ENCODE measurements at regions not wholly inside any gene's neighbourhood (a gene's known extent, or its start where the extent isn't known, plus 50 kb on each side); places are given as distances from the start of the nearest gene placed in this dataset.

GRCh38 chr10:129024046-129024445 lies 443.0 kb upstream of the MGMT start:
- H3K36me3 ChIP-seq (ENCODE audit: low read depth): no peaks in the 10 kb centered on the region
- TF ChIP-seq CTCF (IDR thresholded peaks at IDR 0.05; ENCODE audit: poor library complexity, severe bottlenecking): no peak
- no peaks in the 10 kb centered on the region for H3K9me3 ChIP-seq (ENCODE audit: severe bottlenecking)
- no peaks in the 10 kb centered on the region for H3K4me1 ChIP-seq (ENCODE audit: insufficient read depth, poor library complexity, severe bottlenecking)
- no peak for ATAC-seq (ENCODE audit: low read depth)
- H3K27ac ChIP-seq (ENCODE audit: poor library complexity, severe bottlenecking): no peak overlapping the region
- DNase-seq (ENCODE audit: low spot score): no peak
- no peak overlapping the region for H3K4me3 ChIP-seq (ENCODE audit: severe bottlenecking)
- peaks cover 15% of the 10 kb centered on the region for H3K27me3 ChIP-seq (ENCODE audit: insufficient read depth, poor library complexity, severe bottlenecking)

- no peak for ATAC-seq (ENCODE audit: low read depth)
- no peak for DNase-seq (ENCODE audit: low spot score)
- no peak overlapping the region for H3K4me3 ChIP-seq (ENCODE audit: severe bottlenecking)
- H3K4me1 ChIP-seq (ENCODE audit: insufficient read depth, poor library complexity, severe bottlenecking): no peaks in the 10 kb centered on the region
- no peak for TF ChIP-seq CTCF (IDR thresholded peaks at IDR 0.05; ENCODE audit: poor library complexity, severe bottlenecking)
- H3K27me3 ChIP-seq (ENCODE audit: insufficient read depth, poor library complexity, severe bottlenecking): peaks cover 32% of the 10 kb centered on the region
- H3K36me3 ChIP-seq (ENCODE audit: low read depth): no peaks in the 10 kb centered on the region
- no peak overlapping the region for H3K27ac ChIP-seq (ENCODE audit: poor library complexity, severe bottlenecking)
- H3K9me3 ChIP-seq (ENCODE audit: severe bottlenecking): no peaks in the 10 kb centered on the region
Observed at GRCh38 chr10:129025787-129026186, 441.3 kb upstream of the MGMT start.

- Histone ChIP-seq H3K27ac (ENCODE audit: poor library complexity, severe bottlenecking) (no peak overlapping the region), H3K4me1 (ENCODE audit: insufficient read depth, poor library complexity, severe bottlenecking) (no peaks in the 10 kb centered on the region)
- ATAC-seq (ENCODE audit: low read depth): no peak
Observed at GRCh38 chr10:129027906-129028305, 439.1 kb upstream of the MGMT start.

GRCh38 chr10:129028451-129028850 lies 438.6 kb upstream of the MGMT start:
- no peak for TF ChIP-seq CTCF (IDR thresholded peaks at IDR 0.05; ENCODE audit: poor library complexity, severe bottlenecking)
- H3K4me3 ChIP-seq (ENCODE audit: severe bottlenecking): no peak overlapping the region
- ATAC-seq (ENCODE audit: low read depth): no peak

More at GRCh38 chr10:129027906-129028305, 439.1 kb upstream of the MGMT start:
- Histone ChIP-seq H3K9me3 (ENCODE audit: severe bottlenecking) (no peaks in the 10 kb centered on the region), H3K36me3 (ENCODE audit: low read depth) (no peaks in the 10 kb centered on the region), H3K4me3 (ENCODE audit: severe bottlenecking) (no peak overlapping the region), H3K27me3 (ENCODE audit: insufficient read depth, poor library complexity, severe bottlenecking) (peaks cover 46% of the 10 kb centered on the region)
- no peak for DNase-seq (ENCODE audit: low spot score)
- TF ChIP-seq CTCF (IDR thresholded peaks at IDR 0.05; ENCODE audit: poor library complexity, severe bottlenecking): no peak

GRCh38 chr10:129029051-129029450 lies 438.0 kb upstream of the MGMT start:
- no peak for ATAC-seq (ENCODE audit: low read depth)
- no peaks in the 10 kb centered on the region for H3K4me1 ChIP-seq (ENCODE audit: insufficient read depth, poor library complexity, severe bottlenecking)
- no peak for DNase-seq (ENCODE audit: low spot score)
- H3K27me3 ChIP-seq (ENCODE audit: insufficient read depth, poor library complexity, severe bottlenecking): peaks cover 46% of the 10 kb centered on the region
- no peak overlapping the region for H3K4me3 ChIP-seq (ENCODE audit: severe bottlenecking)
- no peak for TF ChIP-seq CTCF (IDR thresholded peaks at IDR 0.05; ENCODE audit: poor library complexity, severe bottlenecking)
- no peaks in the 10 kb centered on the region for H3K36me3 ChIP-seq (ENCODE audit: low read depth)
- H3K9me3 ChIP-seq (ENCODE audit: severe bottlenecking): no peaks in the 10 kb centered on the region
- no peak overlapping the region for H3K27ac ChIP-seq (ENCODE audit: poor library complexity, severe bottlenecking)

More at GRCh38 chr10:129028451-129028850, 438.6 kb upstream of the MGMT start:
- Histone ChIP-seq H3K27me3 (ENCODE audit: insufficient read depth, poor library complexity, severe bottlenecking) (peaks cover 46% of the 10 kb centered on the region), H3K27ac (ENCODE audit: poor library complexity, severe bottlenecking) (no peak overlapping the region), H3K36me3 (ENCODE audit: low read depth) (no peaks in the 10 kb centered on the region), H3K9me3 (ENCODE audit: severe bottlenecking) (no peaks in the 10 kb centered on the region), H3K4me1 (ENCODE audit: insufficient read depth, poor library complexity, severe bottlenecking) (no peaks in the 10 kb centered on the region)
- DNase-seq (ENCODE audit: low spot score): no peak

Measured in RWPE2 (cell line).